Epidermal melanocyte (primary cell): ENCODE measurements at regions not wholly inside any gene's neighbourhood (a gene's known extent, or its start where the extent isn't known, plus 50 kb on each side); places are given as distances from the start of the nearest gene placed in this dataset.
"Not testable (repeated sequence)": the region's sequence is repeated elsewhere in the genome, so short reads cannot be mapped to it uniquely, and the experiment has no call there.

ENCODE experiments used
- DNase-seq: peaks from one replicate; pipeline ENCODE4 v3.0.0; 2011; ENCODE audit warnings: low spot score; ENCODE audit not compliant: insufficient read length

DNA sequence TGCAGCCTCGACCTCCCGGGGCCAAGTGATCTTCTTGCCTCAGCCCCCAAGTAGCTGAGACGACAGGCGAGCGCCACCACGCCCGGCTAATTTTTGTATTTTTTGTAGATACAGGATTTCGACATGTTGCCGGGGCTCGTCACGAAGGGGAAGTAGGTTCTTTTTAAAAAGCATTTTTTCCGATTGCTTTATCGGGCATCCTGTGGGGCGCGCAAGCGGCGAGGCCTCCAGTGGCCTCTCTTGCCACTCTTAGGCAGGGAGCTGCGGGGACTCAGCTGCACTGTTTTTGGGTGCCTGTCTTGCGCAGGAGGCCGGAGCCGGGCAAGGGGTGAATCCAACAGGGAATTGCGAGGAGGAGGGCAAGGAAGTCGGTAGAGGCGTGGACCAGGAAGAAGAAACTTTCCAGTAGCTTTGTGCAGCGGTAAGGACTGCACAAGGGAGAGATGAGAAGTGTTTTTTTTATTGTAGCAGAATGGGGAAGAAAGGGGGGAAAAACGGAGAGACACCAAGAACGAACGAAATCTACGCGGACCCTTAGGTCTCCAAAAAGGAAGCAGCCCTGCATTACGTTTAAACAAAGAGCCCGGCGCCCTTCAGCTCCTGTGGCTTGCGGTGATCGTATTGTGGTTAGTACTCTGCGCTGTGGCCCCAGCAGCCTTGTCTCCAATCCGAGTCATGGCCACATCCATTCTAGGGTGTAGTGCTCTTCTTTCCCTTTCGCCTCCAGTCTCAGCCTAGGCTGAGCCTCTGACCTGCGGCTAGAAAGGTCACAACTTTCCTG is 164.8 kb downstream of the PPIAL4G start:
- DNase-seq, result no peak

DNA sequence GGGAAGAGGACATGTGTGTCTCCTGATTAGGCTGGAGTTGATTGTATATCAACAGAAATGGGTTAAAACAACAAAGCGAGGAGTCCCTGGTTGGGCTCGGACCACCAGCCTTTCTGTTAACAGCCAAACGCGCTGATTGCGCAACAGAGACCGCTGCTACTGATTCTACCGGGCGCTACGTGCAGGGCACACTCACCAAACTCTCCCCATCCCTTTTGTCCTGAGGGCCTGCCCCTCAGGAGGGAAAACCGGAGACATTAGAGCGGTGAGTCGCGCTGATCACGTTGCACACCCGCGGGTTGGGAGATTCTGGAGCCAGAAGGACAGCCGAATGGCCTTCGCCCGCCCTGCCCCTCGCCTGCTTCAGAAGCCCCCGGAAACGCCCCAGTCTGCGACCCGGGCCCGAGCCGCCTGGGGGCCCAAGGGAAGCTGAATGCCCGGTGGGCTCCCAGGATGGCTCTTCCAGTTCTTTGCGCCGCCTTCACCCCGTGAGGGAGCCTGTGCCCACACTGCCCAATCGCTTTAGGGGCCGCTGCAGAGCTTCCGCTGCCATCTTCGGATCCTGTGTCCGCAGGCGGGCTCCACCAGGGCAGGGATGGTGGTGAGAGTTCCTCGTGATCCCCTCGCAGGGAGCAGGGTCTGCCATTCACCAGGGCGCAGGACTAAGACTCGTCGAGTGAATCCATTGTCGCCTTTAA is 165.4 kb upstream of the NBPF11 start:
- DNase-seq, result no peak

DNA sequence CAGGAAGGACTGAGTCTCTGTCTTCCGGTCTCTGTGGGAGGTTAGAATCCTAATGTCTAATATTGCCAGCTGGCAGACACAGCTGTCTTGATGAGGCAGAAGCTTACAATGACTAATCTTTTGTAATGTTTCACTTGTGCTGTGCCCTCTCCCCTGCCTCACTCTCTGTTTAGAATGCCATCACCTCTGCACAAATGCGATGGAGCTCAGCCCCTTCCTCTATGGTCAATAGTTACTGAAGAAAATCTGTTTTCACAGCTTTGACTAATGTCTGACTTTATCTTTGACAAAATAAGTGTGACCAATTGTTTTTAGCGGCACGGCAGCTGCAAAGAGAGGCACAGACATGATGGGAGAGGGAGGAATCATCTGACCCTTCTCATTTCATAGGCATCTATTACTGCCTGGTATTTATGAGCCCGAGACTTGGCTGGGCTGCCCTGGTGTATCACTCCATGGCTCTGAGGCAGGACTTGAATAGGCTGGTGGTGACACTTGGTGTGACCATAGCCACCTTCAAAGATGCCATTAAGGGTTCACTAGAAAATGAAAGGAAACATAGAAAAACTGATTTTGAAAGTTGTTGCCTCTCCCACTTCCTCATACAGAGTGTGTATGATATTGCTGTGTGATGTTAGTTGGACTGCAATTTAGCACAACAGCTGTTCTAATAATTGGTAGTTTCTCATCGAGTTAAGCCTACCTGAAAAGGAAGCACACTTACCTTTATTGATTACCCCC is 163.2 kb upstream of the NBPF11 start:
- no peak for DNase-seq

DNA sequence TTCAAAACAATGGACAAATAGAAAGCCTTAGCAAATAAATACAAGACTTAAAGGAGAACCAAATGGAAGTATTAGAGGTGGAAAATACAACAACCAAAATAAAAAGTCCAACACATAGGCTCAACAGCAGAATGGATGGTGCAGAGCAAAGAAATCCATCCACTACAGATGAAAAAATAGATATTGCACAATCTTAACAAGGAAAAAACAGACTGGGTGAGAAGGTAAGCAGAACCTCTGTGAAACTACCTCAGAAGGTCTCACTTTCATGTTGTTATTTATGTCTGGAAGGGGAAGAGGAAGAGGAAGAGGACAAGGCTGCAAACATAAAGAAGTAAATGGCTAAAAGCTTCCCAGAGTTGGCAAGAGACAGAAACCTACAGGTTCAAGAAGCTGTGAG is 158.7 kb upstream of the NBPF11 start:
- no peak for DNase-seq

DNA sequence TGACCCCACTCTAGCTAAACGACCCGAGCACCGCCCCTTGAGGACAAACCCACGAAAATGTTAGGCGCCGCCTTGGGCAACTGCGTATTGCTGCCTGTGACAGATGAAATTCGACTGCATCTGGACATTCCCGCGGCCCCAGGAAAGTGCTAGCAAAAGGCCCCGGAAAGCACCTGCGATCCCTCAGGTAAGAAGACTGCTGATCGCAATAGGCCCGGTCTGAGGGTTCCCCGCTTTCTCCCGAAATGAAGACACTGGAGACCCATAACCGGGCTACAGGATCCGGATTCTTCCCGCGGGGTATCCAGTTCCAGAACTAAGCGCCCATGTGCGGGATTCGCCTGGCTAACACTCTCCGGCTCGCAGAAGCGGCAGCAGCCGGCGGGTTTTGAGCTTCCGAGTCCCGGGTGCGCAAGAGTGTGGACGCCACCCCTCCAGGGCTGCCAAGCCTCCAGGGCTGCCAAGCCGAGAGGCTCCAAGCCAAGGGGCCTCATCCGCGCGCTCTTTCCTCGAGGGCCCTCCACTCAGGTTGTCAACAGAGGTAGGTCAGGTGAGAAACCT is 157.9 kb upstream of the NBPF11 start:
- DNase-seq, result no peak

DNA sequence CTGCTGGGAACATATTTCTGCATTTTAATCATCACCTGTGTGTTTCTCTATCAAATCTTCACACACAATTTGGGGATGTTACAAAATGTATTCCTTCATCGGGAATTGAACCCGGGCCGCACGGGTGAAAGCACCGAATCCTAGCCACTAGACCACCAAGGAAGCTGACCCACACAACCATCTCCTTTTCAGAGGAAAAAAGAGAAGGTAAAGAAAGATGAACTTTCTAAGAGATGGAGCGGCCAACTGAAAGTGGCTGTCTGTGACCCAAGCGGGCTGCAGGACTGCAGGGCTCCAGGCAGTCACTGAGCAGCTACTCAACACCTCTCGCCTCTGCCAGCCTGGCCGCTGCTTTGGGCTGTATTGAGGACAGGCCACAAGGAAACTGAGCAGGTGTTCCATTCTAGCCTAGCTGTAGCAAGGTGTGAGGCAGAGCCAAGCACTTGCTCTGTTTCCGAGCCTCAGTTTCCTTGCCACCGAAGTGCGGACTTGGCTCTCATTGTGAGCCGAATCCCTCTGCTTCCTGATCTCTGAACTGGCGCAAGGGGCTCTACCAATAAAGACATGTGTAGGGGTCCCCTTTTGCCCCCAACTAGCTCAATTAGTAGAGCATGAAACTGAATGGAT is 156.9 kb upstream of the NBPF11 start:
- DNase-seq, result no peak

DNA sequence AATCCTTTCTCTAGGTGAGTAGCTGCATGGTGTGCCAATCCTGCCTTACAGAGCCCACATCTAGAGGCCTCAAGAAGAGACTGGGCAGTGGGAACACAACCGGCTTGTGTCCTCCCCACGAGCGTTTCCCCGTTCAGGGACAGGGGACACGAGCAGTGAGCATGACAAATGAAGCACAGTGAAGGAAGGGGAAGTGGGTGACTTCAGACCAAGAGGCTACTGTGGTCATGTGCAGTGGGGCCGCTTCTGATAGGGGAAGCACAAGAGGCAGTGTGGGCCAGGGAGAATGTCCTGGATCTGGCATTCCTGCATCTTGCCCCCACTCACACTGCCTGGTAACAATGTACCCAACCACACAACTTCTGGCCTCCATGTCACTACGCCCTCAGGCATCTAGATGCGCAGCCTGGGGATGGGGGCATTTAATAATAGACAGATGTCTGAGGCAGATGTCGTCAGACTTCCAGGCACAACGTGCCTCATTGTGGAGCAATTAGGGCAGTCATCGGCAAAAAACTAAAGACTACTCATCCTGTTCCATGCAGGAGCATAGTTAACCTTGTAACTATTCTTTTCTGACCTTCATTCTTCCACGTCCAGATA is 155.6 kb upstream of the NBPF11 start:
- no peak for DNase-seq

DNA sequence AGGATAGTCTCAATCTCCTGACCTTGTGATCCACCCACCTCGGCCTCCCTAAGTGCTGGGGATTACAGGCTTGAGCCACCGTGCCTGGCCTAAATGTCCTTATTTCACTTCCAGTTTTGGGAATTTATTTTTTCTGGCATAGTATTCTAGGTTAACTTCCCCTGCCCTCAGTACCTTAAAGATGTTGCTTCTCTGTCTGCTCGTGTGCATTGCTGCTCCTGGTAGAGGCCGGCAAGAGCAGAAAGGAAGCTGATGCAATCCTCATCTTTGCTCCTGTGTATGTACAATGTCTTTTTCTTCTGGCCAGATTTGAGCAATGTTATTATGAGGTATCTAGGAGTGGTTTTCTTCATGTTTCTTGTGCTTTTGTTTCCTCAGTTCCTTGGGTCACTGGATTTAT is 152.9 kb upstream of the NBPF11 start:
- DNase-seq, result not testable (repeated sequence)

DNA sequence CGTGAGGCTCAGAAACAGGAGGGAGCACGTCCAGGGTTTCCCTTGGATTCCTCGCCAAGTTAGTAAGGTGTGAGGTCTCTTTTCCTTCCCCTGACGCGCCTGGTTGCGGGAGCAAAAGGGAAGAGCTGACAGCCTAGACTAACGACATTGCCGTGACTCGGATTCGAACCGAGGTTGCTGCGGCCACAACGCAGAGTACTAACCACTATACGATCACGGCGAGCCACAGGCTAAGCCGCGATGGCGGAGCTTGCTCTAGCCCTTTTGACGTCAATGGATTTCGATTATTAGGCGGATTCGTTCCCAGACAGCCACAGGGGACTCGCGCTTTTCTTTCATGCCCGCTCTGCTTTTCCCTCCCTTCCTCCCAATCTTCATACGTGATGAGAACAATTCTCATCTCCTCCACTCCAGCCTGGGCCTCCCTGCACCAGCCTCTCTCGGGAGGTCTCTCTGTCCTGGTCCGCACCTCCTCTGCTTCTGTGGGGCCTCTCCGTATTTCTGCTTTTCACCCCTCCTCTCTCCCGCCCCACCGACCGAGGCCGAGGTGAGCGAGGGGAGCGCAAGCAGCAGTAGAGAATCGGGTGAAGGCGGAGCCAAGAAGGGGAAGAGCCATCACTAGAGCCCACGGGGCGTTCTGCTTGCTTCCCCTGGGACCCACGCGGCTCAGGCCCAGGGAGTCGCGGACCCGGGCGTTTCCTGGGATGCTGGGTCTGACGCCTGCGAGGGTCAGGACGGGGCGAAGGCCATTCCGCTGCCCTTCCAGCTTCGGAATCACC is 150.7 kb upstream of the NBPF11 start:
- not testable (repeated sequence) for DNase-seq

DNA sequence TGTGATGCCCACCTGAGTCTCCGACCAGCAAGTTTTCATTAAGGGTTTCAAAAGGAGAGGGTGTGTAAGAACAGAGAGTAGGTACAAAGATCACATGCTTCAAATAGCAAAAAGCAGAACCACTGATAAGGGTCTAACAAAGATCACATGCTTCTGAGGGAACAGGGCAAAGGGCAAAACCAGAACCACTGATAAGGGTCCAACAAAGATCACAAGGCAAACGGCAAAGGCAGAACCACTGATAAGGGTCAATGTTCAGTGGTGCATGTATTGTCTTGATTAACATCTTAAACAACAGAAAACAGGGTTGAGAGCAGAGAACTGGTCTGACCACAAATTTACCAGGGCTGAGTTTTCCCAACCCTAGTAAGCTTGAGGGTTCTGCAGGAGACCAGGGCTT is 145.8 kb upstream of the NBPF11 start:
- DNase-seq, result not testable (repeated sequence)

DNA sequence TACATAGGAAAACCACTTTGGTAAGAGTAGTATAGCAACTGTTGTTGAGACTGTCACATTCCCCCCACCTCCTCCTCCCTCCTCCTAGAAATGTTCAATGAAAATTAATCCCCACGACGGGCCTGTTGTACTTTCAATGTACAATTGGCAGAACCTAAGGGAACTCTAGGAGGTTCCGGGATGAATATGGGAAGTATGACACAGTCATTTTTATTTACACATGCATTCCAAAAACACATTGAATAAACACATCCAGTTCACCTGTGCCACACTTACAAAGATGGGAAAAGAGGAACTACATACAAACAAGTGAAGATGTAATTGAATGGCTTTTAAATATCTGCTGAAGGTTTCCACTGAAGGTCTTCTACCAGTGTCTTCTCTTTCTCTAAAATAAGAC is 144.4 kb upstream of the NBPF11 start:
- DNase-seq, result no peak

DNA sequence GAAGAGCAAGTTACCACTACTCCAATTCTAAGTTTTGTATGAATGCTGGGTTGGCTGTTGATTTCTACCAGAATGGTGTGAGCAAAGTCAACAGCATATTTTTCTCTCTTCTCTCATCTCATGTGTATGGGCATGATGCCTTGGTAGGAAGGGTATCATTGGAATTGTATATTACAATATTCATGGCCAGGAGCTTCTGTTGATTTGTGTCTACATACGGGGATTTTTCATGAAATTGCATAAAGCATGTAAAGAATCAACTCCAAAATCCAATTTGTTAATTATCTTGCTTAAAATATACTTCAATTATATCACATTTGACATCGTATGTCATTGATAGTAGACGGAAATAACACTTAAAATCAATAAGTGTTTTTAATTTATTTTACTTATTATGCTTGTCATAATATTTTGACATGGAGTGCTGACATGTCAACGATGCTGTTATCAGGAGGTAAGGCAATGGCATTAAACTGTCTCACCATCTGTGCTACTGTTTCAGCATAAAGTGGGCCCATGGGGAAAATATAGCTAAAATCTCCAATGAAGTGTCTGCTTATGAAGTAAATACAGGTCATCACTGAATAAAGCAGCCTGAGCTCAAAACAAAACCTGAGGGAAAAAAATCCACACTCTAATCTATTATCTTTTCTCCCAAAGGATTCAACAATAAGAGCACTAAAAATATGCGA is 142.2 kb upstream of the NBPF11 start:
- DNase-seq, result no peak

DNA sequence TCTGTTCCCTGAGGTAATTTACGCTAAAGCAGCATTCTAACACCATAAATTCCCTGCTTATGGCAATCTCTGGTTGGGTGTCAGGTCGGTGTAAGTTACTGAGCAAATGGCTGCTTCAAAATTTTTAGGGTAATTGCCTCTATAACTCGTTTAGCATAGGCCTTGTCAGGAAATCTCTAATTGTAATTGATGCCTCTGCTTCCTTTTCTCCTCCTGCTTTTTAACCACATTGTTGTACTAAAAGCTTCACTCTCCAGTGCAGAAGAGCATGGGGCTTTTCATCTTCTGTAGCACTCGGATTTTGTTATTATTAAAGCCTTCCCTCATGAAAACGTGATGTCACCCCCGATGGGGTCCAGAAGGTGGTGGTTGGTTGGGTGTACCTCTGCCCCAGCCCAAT is 141.6 kb upstream of the NBPF11 start:
- DNase-seq, result no peak

DNA sequence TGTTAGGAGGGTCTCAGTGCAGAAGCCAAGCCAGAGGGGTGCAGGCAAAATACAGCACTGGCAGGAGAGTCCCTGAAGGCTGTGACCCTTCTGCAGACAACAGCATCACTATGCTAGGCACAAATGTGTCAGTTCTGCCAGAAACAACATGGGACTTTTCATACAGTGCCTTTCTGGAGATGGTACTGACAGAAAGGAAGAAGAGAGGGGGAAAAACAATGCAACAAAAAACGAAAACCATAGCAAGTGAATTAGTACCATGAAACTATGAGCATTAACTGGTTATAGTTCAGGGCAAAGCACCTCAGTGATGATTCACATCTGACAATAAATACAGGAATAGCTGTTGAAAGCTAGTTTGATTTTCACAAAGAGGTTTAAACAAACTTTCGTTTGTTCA is 140.8 kb upstream of the NBPF11 start:
- no peak for DNase-seq

DNA sequence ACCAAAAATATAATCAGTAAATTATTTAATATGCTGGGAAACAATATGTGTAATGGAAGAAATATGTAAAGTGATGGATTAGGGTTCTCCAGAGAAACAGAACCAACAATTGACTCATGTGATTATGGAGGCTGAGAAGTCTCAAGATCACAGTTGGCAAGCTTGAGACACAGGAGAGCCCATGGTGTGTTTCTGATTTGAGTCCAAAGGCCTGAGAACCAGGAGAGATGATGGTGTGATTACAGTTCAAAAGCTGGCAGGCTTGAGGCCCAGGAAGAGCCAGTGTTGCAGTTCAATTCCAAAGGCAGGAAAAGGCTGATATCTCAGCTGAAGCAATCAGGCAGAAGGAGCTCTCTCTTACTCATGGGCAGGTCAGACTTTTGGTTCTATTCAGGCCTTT is 138.8 kb upstream of the NBPF11 start:
- no peak for DNase-seq

DNA sequence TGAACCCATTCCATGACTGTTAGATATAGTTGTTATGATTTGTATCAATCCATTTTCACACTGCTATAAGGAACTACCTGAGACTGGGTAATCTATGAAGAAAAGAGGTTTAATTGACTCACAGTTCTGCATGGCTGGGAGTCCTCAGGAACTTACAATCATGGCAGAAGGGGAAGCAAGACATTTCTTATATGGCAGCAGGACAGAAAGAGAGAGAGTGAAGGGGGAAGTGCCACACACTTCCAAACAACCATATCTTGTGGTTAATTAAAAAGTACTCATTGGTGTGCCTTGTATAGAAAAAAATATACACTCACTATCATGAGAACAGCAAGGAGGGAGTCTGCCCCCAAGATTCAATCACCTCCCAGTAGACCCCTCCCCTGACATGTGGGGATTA is 137.6 kb upstream of the NBPF11 start:
- DNase-seq, result no peak

DNA sequence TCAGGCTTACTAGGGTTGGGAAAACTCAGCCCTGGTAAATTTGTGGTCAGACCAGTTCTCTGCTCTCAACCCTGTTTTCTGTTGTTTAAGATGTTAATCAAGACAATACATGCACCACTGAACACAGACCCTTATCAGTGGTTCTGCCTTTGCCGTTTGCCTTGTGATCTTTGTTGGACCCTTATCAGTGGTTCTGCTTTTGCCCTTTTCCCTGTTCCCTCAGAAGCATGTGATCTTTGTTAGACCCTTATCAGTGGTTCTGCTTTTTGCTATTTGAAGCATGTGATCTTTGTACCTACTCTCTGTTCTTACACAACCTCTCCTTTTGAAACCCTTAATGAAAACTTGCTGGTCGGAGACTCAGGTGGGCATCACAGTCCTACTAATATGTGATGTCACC is 133.9 kb upstream of the NBPF11 start:
- not testable (repeated sequence) for DNase-seq

DNA sequence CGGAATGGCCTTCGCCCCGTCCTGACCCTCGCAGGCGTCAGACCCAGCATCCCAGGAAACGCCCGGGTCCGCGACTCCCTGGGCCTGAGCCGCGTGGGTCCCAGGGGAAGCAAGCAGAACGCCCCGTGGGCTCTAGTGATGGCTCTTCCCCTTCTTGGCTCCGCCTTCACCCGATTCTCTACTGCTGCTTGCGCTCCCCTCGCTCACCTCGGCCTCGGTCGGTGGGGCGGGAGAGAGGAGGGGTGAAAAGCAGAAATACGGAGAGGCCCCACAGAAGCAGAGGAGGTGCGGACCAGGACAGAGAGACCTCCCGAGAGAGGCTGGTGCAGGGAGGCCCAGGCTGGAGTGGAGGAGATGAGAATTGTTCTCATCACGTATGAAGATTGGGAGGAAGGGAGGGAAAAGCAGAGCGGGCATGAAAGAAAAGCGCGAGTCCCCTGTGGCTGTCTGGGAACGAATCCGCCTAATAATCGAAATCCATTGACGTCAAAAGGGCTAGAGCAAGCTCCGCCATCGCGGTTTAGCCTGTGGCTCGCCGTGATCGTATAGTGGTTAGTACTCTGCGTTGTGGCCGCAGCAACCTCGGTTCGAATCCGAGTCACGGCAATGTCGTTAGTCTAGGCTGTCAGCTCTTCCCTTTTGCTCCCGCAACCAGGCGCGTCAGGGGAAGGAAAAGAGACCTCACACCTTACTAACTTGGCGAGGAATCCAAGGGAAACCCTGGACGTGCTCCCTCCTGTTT is 128.9 kb upstream of the NBPF11 start:
- not testable (repeated sequence) for DNase-seq

DNA sequence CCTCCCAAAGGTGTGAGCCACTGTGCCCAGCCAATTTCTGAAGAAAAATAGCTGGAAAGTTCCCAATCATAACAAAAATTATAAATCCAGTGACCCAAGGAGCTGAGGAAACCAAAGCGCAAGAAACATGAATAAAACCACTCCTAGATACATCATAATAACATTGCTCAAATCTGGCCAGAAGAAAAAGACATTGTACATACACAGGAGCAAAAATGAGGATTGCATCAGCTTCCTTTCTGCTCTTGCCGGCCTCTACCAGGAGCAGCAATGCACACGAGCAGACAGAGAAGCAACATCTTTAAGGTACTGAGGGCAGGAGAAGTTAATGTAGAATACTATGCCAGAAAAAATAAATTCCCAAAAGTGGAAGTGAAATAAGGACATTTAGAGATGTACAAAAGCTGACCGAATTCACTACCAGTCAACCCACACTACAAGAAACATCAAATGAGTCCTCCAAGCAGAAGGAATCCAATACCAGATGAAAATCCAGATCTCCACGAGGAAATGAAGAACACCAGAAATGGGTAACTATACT is 127.0 kb upstream of the NBPF11 start:
- DNase-seq, result not testable (repeated sequence)
